Left lung (tissue), 4 donors: ENCODE measurements at regions not wholly inside any gene's neighbourhood (a gene's known extent, or its start where the extent isn't known, plus 50 kb on each side); places are given as distances from the start of the nearest gene placed in this dataset.

Experiments used
- ATAC-seq: fragments of 200-7000 bp; cut with Tn5 transposase; one replicate; pipeline ENCODE4 v1.9.1; 2020; ENCODE audit warnings: moderate library complexity
- DNase-seq, 4 donors: peaks; one replicate each; pipeline ENCODE4 v3.0.0-alpha.2; 2013 to 2020
- H3K27ac ChIP-seq, 2 donors: fragments of 200-600 bp; sonication (generic) in 1 of 2; one replicate each; pipeline versions ENCODE4 v1.5.0 to v1.8.0; 2020 to 2021
- H3K27me3 ChIP-seq, 2 donors: fragments of 200-600 bp; sonication (generic) in 1 of 2; one replicate each; pipeline versions ENCODE4 v1.5.0 to v1.8.0; 2020 to 2021
- H3K36me3 ChIP-seq, 2 donors: fragments of 200-600 bp; sonication (generic) in 1 of 2; one replicate each; pipeline versions ENCODE4 v1.5.0 to v1.8.0; 2020 to 2021
- H3K4me1 ChIP-seq, 2 donors: fragments of 200-600 bp; one replicate each; pipeline ENCODE4 v1.8.0; 2021
- H3K4me3 ChIP-seq, 2 donors: fragments of 200-600 bp; sonication (generic) in 1 of 2; one replicate each; pipeline versions ENCODE4 v1.5.0 to v1.8.0; 2020 to 2021; ENCODE audit warnings: mild to moderate bottlenecking in 1 of 2
- H3K9me3 ChIP-seq, 2 donors: fragments of 200-600 bp; sonication (generic) in 1 of 2; one replicate each; pipeline versions ENCODE4 v1.5.0 to v1.8.0; 2020 to 2021
- CTCF ChIP-seq, 2 donors: fragments of 200-600 bp; sonication (generic) in 1 of 2; IDR thresholded peaks; one replicate each; pipeline versions ENCODE4 v1.5.0 to v1.8.0; 2021; ENCODE audit warnings: antibody characterized with exemption in 2 of 2
- intact Hi-C, 2 donors: fragments of 100-400 bp; cut with DNase I; formaldehyde crosslinking; loops; one replicate each; pipeline versions ENCODE4 v1.11.2 to v1.14.2; 2022
- donor health status: DM: no; HTN: yes; CAD: no.
- donor health status: DM: no; HTN: no; CAD: no.

GRCh38 chr2:228624733-228625132 is 443.2 kb upstream of the SPHKAP start:
- DNase-seq (no peak), ATAC-seq (no peak)
- H3K4me3 ChIP-seq = no peak overlapping the region
- H3K4me1 ChIP-seq = no peaks in the 10 kb centered on the region
- no peaks in the 10 kb centered on the region for H3K27me3 ChIP-seq
- no peaks in the 10 kb centered on the region for H3K36me3 ChIP-seq
- no peak overlapping the region for H3K27ac ChIP-seq
- intact Hi-C loops = no loop called here
- TF ChIP-seq CTCF (IDR thresholded peaks at IDR 0.05) = no peak
- H3K9me3 ChIP-seq = no peaks in the 10 kb centered on the region

GRCh38 chr2:228615496-228615895 is 434.0 kb upstream of the SPHKAP start:
- Histone ChIP-seq H3K27ac (no peak overlapping the region), H3K4me1 (no peaks in the 10 kb centered on the region), H3K9me3 (no peaks in the 10 kb centered on the region), H3K27me3 (no peaks in the 10 kb centered on the region), H3K36me3 (no peaks in the 10 kb centered on the region), H3K4me3 (no peak overlapping the region)
- no peak for TF ChIP-seq CTCF (IDR thresholded peaks at IDR 0.05)
- ATAC-seq (no peak), DNase-seq (no peak)
- intact Hi-C loops = no loop called here

- H3K4me1 ChIP-seq = no peaks in the 10 kb centered on the region
- intact Hi-C loops = no loop called here
- no peaks in the 10 kb centered on the region for H3K36me3 ChIP-seq
- no peak overlapping the region for H3K4me3 ChIP-seq
- ATAC-seq (no peak), DNase-seq (no peak)
- H3K27me3 ChIP-seq = no peaks in the 10 kb centered on the region
- TF ChIP-seq CTCF (IDR thresholded peaks at IDR 0.05) = no peak
- H3K27ac ChIP-seq = no peak overlapping the region
- no peaks in the 10 kb centered on the region for H3K9me3 ChIP-seq
Measured at GRCh38 chr2:228614741-228615140, 433.3 kb upstream of the SPHKAP start.

GRCh38 chr2:228613133-228613850 is 431.8 kb upstream of the SPHKAP start:
- Histone ChIP-seq H3K4me3 (no peak overlapping the region), H3K27me3 (no peaks in the 10 kb centered on the region), H3K4me1 (no peaks in the 10 kb centered on the region), H3K27ac (no peak overlapping the region), H3K36me3 (no peaks in the 10 kb centered on the region), H3K9me3 (peaks cover 0 to 2% of the 10 kb centered on the region in 2 donors)
- intact Hi-C loops = no loop called here
- DNase-seq = no peak
- no peak for ATAC-seq
- TF ChIP-seq CTCF (IDR thresholded peaks at IDR 0.05) = no peak

- no peak for TF ChIP-seq CTCF (IDR thresholded peaks at IDR 0.05)
- no peak for ATAC-seq
- Histone ChIP-seq H3K9me3 (peaks cover 0 to 12% of the 10 kb centered on the region in 2 donors), H3K27ac (no peak overlapping the region), H3K4me3 (no peak overlapping the region), H3K4me1 (no peaks in the 10 kb centered on the region), H3K36me3 (no peaks in the 10 kb centered on the region), H3K27me3 (no peaks in the 10 kb centered on the region)
- DNase-seq = no peak
- intact Hi-C loops = no loop called here
Measured at GRCh38 chr2:228611171-228611570, 429.7 kb upstream of the SPHKAP start.
